ENCODE measurements at regions not wholly inside any gene's neighbourhood (a gene's known extent, or its start where the extent isn't known, plus 50 kb on each side); places are given as distances from the start of the nearest gene placed in this dataset.
"Not testable (repeated sequence)": the region's sequence is repeated elsewhere in the genome, so short reads cannot be mapped to it uniquely, and the experiment has no call there.

DNA sequence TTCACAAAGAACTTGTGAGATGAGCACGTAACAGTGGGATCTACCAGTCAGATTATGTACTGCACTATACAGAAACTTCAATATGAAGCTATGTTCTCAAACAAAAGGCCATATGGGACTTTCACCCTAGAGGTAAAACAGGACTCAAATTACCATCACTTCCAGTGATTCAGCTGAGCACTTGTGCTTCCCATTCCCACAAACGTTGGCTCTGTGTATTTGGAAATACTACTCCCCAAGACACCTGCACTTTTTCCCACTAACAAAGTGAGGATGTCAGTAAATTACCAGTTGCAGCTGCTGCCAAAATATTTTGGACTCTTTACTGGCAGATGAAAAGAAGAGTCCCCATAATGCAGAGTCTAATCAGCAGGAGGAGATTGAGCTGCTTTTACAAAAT is 1570.1 kb downstream of the SI start:
- DNase-seq, result no peak
- Histone ChIP-seq H3K4me3 (replicated peaks in 1 of 3; ENCODE audit: low read depth in 2 of 3, low read length in 3 of 3) (no peak overlapping the region), H3K79me2 (ENCODE audit: insufficient read depth, low read length) (no peaks in the 10 kb centered on the region), H3K4me2 (replicated peaks; ENCODE audit: extremely low read depth, low read length, poor library complexity, severe bottlenecking) (no peak overlapping the region), H3K9me3 (replicated peaks in 1 of 2; ENCODE audit: control insufficient read depth in 1 of 2, insufficient read depth in 1 of 2, low read length in 2 of 2) (no peaks in the 10 kb centered on the region), H4K20me1 (ENCODE audit: insufficient read depth, low read length) (no peaks in the 10 kb centered on the region), H3K9ac (ENCODE audit: insufficient read depth, low read length, poor library complexity, severe bottlenecking) (no peak overlapping the region), H3K27me3 (ENCODE audit: control insufficient read depth in 2 of 2, insufficient read depth in 2 of 2, low read length in 2 of 2) (no peaks in the 10 kb centered on the region), H3K27ac (ENCODE audit: low read depth in 1 of 2, low read length in 2 of 2) (no peak overlapping the region), H3K4me1 (ENCODE audit: control insufficient read depth in 1 of 2, insufficient read depth in 2 of 2, low read length in 2 of 2) (no peaks in the 10 kb centered on the region), H2AFZ (ENCODE audit: insufficient read depth, low read depth, low read length, poor library complexity, severe bottlenecking) (no peak overlapping the region), H3K36me3 (replicated peaks in 1 of 2; ENCODE audit: control insufficient read depth in 1 of 2, insufficient read depth in 2 of 2, low read length in 2 of 2) (no peaks in the 10 kb centered on the region)
- no CpG with 5 or more reads among the region's 2 CpGs for WGBS (ENCODE audit: insufficient coverage)
- Mint-ChIP-seq H3K9me3 (peaks cover 0 to 2% (median 0%) of the 10 kb centered on the region in 7 donors), H3K27me3 (ENCODE audit: low read depth in 3 of 3) (peaks cover 0 to 2% (median 0%) of the 10 kb centered on the region in 3 donors), H3K27ac (no peak overlapping the region), H3K4me1 (no peaks in the 10 kb centered on the region), H3K4me3 (no peak overlapping the region), H3K36me3 (no peaks in the 10 kb centered on the region)
- intact Hi-C loops (cut with micrococcal nuclease), result no loop called here
- TF ChIP-seq, protein P1, sequence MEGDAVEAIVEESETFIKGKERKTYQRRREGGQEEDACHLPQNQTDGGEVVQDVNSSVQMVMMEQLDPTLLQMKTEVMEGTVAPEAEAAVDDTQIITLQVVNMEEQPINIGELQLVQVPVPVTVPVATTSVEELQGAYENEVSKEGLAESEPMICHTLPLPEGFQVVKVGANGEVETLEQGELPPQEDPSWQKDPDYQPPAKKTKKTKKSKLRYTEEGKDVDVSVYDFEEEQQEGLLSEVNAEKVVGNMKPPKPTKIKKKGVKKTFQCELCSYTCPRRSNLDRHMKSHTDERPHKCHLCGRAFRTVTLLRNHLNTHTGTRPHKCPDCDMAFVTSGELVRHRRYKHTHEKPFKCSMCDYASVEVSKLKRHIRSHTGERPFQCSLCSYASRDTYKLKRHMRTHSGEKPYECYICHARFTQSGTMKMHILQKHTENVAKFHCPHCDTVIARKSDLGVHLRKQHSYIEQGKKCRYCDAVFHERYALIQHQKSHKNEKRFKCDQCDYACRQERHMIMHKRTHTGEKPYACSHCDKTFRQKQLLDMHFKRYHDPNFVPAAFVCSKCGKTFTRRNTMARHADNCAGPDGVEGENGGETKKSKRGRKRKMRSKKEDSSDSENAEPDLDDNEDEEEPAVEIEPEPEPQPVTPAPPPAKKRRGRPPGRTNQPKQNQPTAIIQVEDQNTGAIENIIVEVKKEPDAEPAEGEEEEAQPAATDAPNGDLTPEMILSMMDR (IDR thresholded peaks at IDR 0.05), result no peak

DNA sequence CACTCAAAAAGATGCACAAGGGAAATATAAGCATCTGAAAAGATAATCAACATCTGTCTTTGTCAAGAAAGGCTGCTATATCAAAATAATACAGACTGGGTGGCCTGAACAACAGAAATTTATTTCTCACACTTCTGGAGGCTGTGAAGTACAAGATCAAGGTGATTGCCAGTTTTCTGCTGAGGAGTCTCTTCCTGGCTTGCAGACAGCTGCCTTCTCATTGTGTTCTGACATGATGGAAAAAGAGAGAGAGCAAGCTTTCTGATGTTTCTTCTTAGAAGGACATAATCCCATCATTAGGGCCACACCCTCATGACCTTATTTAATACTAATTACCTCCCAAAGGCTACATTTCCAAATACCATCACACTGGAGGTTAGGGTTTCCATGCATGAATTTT is 1573.3 kb downstream of the SI start:
- no peak overlapping the region for H3K4me2 ChIP-seq (replicated peaks; ENCODE audit: extremely low read depth, low read length, poor library complexity, severe bottlenecking)
- Mint-ChIP-seq H3K27me3 (ENCODE audit: low read depth in 3 of 3) (peaks cover 0 to 2% (median 0%) of the 10 kb centered on the region in 3 donors), H3K4me3 (no peak overlapping the region), H3K4me1 (no peaks in the 10 kb centered on the region), H3K27ac (no peak overlapping the region), H3K9me3 (peaks cover 0 to 2% (median 2%) of the 10 kb centered on the region in 7 donors), H3K36me3 (no peaks in the 10 kb centered on the region)
- no peak overlapping the region for H3K9ac ChIP-seq (ENCODE audit: insufficient read depth, low read length, poor library complexity, severe bottlenecking)
- no peaks in the 10 kb centered on the region for H3K79me2 ChIP-seq (ENCODE audit: insufficient read depth, low read length)
- TF ChIP-seq, protein P1 (IDR thresholded peaks at IDR 0.05), result no peak
- intact Hi-C loops (cut with micrococcal nuclease), result no loop called here
- no peaks in the 10 kb centered on the region for H3K4me1 ChIP-seq (ENCODE audit: control insufficient read depth in 1 of 2, insufficient read depth in 2 of 2, low read length in 2 of 2)
- no peak overlapping the region for H3K27ac ChIP-seq (ENCODE audit: low read depth in 1 of 2, low read length in 2 of 2)
- no peak for DNase-seq
- H4K20me1 ChIP-seq (ENCODE audit: insufficient read depth, low read length), result no peaks in the 10 kb centered on the region
- no peaks in the 10 kb centered on the region for H3K36me3 ChIP-seq (replicated peaks in 1 of 2; ENCODE audit: control insufficient read depth in 1 of 2, insufficient read depth in 2 of 2, low read length in 2 of 2)
- no peaks in the 10 kb centered on the region for H3K27me3 ChIP-seq (ENCODE audit: control insufficient read depth in 2 of 2, insufficient read depth in 2 of 2, low read length in 2 of 2)
- peaks cover 0 to under 1% of the 10 kb centered on the region in 2 donors for H3K9me3 ChIP-seq (replicated peaks in 1 of 2; ENCODE audit: control insufficient read depth in 1 of 2, insufficient read depth in 1 of 2, low read length in 2 of 2)
- H3K4me3 ChIP-seq (replicated peaks in 1 of 3; ENCODE audit: low read depth in 2 of 3, low read length in 3 of 3), result no peak overlapping the region
- H2AFZ ChIP-seq (ENCODE audit: insufficient read depth, low read depth, low read length, poor library complexity, severe bottlenecking), result no peak overlapping the region

DNA sequence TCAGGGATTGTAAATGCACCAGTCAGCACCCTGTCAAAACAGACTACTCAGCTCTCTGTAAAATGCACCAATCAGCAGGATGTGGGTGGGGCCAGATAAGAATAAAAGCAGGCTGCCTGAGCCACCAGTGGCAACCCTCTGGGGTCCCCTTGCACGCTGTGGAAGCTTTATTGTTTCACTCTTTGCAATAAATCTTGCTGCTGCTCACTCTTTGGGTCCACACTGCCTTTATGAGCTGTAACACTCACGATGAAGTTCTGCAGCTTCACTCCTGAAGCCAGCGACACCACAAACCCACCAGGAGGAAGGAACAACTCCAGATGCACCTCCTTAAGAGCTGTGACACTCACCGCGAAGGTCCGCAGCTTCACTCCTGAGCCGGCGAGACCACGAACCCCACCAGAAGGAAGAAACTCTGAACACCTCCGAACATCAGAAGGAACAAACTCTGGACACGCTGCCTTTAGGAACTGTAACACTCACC is 1578.5 kb downstream of the SI start:
- H3K9me3 Mint-ChIP-seq; H3K36me3 Mint-ChIP-seq; DNase-seq; H3K27me3 ChIP-seq (ENCODE audit: control insufficient read depth in 2 of 2, insufficient read depth in 2 of 2, low read length in 2 of 2); intact Hi-C loops (cut with micrococcal nuclease); H3K4me1 ChIP-seq (ENCODE audit: control insufficient read depth in 1 of 2, insufficient read depth in 2 of 2, low read length in 2 of 2); H3K36me3 ChIP-seq (replicated peaks in 1 of 2; ENCODE audit: control insufficient read depth in 1 of 2, insufficient read depth in 2 of 2, low read length in 2 of 2); H3K4me3 ChIP-seq (replicated peaks in 1 of 3; ENCODE audit: low read depth in 2 of 3, low read length in 3 of 3); H3K4me3 Mint-ChIP-seq; H3K9me3 ChIP-seq (replicated peaks in 1 of 2; ENCODE audit: control insufficient read depth in 1 of 2, insufficient read depth in 1 of 2, low read length in 2 of 2); H3K4me1 Mint-ChIP-seq; H3K27ac Mint-ChIP-seq; H2AFZ ChIP-seq (ENCODE audit: insufficient read depth, low read depth, low read length, poor library complexity, severe bottlenecking); H3K27me3 Mint-ChIP-seq (ENCODE audit: low read depth in 3 of 3); H3K4me2 ChIP-seq (replicated peaks; ENCODE audit: extremely low read depth, low read length, poor library complexity, severe bottlenecking); H3K9ac ChIP-seq (ENCODE audit: insufficient read depth, low read length, poor library complexity, severe bottlenecking); H4K20me1 ChIP-seq (ENCODE audit: insufficient read depth, low read length); H3K79me2 ChIP-seq (ENCODE audit: insufficient read depth, low read length); H3K27ac ChIP-seq (ENCODE audit: low read depth in 1 of 2, low read length in 2 of 2): not testable (repeated sequence)
- 72% methylated on average over 11 of the region's 11 CpGs for WGBS (ENCODE audit: insufficient coverage)

Measured in CD14-positive monocyte (primary cell).